ENCODE measurements at regions not wholly inside any gene's neighbourhood (a gene's known extent, or its start where the extent isn't known, plus 50 kb on each side); places are given as distances from the start of the nearest gene placed in this dataset.
A peak's percentile ranks its signal among the peaks of the same experiment; 100 is the strongest.
"Not testable (repeated sequence)": the region's sequence is repeated elsewhere in the genome, so short reads cannot be mapped to it uniquely, and the experiment has no call there.

DNA sequence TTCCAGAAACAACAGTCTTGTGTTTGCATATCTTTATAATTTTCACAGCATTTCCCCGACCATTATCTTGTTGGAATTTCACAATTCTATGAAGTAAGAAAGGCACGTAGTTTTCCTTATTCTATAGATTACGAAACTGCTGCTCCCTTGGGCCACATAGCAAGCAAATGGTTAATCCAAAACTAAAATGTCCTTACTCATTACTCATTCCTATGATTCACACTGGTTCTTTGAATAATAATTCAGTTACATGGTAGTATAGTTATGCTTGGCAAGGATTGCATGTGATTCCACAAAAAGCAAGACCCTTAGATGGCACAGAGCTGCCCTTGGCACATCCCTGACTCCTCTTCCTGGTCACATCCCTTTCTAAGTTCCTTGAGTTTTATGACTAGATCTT lies 51.2 kb downstream of the OR13H1 start:
- DNase-seq (ENCODE audit: low read depth in 4 of 4, low spot score in 3 of 4) = no peak

DNA sequence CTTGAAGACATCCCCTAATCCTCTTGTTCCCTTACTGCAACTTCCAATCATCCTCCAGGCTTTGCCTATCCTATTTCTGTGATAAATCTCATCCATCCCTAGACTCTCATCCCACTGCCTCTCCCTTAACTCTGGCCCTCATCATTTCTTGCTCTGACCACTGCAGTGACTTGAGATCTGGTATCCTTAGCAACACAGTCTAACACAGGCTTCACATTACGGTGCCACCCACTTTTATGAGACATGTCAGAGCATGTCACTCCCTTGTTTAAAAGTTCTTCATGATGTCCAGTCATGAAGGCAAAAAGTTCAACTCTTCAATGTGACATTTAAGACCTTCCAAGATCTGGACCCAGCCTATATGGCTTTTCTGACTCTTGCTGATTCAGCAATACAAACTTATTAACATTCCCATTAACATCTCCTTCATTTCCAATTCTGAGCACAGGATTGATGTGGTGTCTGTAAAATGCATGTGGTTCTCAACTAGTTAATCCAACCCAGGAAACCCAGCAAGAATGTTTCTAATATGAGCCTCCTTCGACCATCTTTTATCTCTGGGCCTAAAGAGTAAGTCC lies 64.0 kb downstream of the OR13H1 start:
- no peak for DNase-seq (ENCODE audit: low read depth in 4 of 4, low spot score in 3 of 4)

DNA sequence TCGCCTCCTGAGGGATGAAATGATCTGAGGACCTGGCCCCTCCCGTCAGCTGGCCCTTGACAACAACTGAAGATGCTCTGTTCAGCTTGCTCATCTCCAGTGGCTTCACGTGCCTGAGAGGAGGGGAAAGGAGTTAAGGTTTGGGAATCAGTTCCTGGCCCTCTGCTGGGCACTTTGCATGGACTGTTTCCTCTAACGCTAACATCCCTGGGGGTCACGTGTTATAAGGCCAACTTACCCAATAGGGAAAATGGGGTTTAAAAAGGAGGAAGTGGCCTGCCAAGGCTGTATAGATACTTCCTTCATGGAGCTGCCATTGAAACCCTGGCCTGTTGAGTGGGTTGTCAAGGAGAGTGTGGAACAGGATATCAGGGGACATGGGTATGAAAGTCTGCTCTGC lies 65.6 kb downstream of the OR13H1 start:
- no peak for DNase-seq (ENCODE audit: low read depth in 4 of 4, low spot score in 3 of 4)

DNA sequence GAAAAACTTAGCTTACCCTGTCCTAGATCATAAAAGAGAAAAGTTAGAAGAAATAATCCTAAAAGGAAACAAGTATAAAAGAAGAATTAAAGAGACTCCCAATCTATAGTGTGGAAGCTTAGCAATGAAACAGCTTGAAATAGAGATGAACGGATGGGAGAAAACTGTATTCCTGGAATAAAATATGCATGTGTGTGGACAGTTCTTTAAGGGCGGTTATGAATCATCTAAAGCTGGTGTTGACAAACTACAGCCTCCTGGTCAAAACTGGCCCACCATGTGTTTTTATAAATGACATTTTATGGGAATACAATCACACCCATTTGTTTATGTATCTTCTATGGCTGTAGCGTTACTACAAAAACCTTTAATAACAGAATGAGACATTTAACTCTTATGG lies 69.4 kb downstream of the OR13H1 start:
- DNase-seq (ENCODE audit: low read depth in 4 of 4, low spot score in 3 of 4) = no peak

DNA sequence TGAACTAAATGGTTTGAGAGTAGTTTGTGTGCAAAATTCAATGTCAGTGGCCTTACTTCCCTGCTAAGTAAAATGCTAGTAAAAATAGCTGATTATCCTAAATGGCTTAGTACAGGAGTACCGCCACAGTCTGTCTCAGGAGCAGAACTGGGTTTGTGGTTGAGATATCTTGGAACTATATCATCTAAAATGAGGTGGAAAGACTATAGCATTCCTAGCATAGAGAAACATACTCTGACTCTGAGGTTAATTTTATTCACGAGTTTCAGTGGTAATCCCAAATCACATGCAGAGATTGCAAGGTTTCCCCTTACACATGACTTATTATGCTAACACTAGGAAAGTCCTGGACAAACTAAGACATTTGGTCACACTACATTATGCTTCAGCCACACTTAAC lies 70.4 kb downstream of the OR13H1 start:
- DNase-seq (ENCODE audit: low read depth in 4 of 4, low spot score in 3 of 4) = no peak

DNA sequence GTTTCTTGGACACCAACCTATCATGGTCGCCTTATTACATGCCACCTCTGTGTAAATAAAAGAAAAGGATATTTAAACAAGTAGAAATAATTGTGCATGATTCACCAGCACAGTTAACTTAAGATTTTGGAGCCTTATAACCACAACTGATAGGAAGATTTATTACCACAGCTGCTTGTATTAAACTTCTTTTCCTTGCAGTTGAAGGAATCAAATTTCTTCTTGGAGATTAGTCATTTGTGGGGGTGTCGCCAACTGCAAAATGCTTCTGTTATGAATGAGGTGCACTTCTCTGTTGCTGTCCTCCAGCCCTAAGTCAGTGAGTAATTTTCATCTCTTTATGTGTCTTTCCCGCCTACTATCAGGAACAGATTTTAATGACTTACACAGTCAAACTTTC lies 73.3 kb downstream of the OR13H1 start:
- DNase-seq (ENCODE audit: low read depth in 4 of 4, low spot score in 3 of 4) = no peak

DNA sequence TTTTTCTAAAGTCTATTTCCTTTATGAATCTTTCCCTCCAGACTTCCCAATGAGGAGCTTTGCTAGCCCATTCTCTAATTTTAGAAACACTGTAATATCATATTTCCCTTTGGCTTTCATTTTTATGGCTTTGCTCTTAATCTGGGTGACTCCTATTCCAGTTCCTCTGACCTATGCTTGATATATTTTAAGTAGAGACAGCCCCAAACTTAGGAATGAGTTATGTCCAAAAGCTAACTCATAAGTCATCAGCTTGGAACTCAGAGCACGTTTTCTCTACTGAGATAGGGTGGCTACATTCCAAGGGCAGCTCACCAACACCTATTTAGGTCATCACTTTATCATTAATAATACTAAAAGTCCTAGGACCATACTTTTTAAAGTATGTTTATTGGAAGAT lies 77.8 kb downstream of the OR13H1 start:
- DNase-seq (ENCODE audit: low read depth in 4 of 4, low spot score in 3 of 4) = no peak

DNA sequence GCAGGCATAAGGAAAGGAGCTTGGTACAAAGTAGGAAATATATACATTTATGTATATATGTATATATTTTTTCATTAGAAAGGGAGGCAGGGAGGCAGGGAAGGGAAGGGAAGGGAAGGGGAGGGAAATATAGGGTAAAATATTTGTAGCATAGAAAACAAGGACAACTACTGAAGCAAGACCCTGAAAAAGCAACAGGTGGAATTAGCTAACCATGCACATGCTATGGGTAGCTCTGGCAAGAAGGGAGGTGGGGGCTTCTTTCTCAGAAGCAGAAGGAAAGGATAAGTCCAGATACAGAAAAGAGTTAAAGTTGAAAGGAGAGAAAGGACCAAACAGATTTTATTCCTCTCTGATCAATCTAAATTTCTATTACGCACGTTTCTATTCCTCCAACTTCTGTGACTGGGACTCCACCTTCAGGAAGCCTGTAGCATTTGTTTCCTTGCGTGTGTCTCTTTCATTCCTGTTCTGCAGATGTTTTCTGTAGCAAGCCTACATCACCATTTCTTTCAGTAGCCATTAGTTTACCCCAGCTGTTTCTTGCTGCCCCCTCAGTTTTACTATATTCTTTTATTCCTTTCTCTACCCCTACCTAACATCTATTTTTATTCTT lies 82.9 kb downstream of the OR13H1 start:
- no peak for DNase-seq (ENCODE audit: low read depth in 4 of 4, low spot score in 3 of 4)

DNA sequence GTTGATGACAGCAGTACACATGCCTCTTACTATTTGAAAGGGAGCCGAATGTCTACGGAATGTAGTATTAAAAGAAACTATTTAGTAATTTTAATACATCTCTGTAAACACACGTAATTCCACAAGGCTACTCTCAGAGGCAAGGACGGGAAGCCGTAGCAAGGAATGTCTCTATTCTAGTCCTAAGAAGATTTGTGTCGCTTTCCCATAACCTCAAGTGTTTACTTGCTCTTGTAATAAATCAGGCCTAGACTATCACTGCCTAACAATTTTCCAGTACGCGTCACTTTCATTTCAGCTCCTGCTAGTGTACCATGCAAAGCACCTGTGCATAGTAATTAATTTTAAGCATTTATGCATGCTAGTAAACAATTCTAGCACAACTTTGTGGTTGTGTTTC lies 86.7 kb downstream of the OR13H1 start:
- no peak for DNase-seq (ENCODE audit: low read depth in 4 of 4, low spot score in 3 of 4)

DNA sequence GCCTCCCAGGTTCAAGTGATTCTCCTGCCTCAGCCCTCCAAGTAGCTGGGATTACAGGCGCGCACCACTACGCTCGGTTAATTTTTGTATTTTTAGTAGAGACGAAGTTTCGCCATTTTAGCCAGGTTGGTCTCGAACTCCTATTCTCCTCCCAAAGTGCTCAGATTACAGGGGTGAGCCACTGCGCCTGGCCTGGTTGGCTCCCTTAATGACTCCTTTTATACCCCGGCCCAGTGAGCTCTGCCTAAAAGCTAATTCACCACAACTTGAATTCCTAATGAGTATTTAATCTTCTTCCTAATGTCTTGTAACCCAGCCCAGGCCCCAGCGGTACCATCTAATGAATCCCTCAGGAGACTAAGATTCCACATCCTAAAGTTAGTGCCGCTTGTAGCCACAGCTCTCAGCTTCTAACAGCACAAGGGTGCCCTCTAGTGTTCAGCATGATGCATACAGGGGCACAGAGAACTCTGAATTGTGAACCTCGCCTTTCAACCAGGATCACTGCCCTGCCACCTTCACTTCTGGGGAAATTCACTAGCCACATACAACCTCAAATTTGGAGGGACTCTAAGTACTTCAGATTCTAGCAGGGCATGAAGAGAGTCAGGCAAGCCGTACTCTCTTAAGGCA lies 89.5 kb downstream of the OR13H1 start:
- DNase-seq (ENCODE audit: low read depth in 4 of 4, low spot score in 3 of 4) = peak in 3 of 4 donors; percentile 16 to 31 (median 27)

DNA sequence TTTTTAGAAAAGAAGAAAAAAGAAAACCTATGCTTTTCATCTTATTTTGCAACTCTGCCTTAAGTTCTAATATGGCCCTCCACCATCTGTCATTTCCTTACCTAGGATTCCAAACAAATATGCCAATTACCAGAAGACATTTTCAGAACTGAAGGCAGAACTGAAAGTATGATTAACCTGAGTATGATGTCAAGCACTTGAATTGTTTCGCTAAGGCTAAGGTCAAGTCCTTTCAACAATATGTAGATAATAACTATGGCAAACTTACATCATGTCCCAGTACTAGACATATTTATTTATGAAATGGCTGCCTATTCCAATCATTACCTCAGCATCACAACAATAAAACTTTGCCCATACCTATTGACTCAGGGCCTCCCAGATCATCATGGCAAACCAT lies 91.0 kb downstream of the OR13H1 start:
- no peak for DNase-seq (ENCODE audit: low read depth in 4 of 4, low spot score in 3 of 4)

DNA sequence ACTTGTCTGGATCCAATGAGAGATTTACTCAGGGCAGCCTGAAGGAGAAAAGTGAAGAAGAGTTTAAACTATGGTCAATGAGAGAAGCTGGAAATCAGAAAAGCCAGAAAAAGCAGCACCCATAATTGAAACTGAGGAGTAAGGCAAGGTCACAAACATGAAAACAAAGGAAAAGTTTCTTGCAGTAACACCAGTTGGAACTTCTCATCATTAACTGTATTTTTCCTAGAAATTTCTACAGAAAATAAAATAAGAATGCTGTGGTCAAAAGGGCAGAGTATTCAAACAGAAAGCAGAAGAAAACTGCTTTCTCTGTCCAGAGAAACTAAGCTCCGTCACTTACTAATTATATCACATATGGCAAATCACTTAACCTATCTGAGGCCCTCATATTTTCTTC lies 102.2 kb downstream of the OR13H1 start:
- DNase-seq (ENCODE audit: low read depth in 4 of 4, low spot score in 3 of 4) = peak in 3 of 4 donors; percentile 20 to 30 (median 23)

DNA sequence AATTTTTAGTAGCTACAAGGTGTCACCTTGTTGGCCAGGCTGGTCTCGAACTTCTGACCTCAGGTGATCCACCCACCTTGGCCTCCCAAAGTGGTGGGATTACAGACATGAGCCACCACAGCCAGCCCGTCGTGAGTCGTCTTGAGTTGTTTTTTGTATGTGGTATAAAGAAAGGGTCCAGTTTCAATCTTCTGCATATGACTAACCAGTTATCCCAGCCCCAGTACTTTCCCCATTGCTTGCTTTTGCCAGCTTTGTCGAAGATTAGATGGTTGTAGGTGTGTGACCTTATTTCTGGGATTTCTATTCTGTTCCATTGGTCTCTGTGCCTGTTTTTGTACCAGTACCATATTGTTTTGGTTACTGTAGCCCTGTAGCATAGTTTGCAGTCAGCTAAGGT lies 105.9 kb downstream of the OR13H1 start:
- DNase-seq (ENCODE audit: low read depth in 4 of 4, low spot score in 3 of 4) = no peak

DNA sequence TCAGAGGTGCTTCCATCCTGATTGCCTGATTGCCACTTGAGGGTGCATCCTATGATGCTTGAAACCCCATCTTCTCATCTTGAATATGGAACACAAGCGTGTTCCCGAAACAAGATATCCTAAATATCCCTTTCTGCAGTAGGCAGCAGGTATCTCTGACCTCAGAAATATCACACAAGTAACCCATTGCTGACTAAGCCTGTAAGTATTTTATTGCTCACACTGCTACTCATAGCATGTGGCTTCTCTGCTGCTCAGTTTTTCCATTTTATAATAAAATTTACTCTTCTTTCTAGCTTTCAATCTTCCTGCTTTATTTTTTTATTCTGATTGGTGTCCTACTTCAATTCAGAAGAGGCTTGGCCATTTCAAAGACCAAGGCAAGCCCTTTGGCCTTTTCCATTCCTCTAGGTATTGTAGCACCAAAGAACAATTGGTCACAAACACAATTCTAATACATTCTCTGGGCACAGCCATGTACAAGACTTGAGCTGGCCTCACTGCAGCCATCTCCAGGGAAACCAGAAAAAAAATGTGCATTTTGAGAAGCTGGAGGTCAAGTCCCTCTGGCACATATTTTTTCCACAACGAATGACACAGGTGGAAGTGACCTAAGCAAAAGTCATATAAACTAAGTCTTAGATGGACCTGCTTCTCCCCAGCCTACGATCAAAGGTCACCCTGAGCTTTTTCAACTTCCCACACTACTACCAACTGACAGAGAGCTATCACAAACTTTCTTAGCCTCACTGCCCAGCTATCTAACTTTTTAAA lies 107.0 kb downstream of the OR13H1 start:
- no peak for DNase-seq (ENCODE audit: low read depth in 4 of 4, low spot score in 3 of 4)

DNA sequence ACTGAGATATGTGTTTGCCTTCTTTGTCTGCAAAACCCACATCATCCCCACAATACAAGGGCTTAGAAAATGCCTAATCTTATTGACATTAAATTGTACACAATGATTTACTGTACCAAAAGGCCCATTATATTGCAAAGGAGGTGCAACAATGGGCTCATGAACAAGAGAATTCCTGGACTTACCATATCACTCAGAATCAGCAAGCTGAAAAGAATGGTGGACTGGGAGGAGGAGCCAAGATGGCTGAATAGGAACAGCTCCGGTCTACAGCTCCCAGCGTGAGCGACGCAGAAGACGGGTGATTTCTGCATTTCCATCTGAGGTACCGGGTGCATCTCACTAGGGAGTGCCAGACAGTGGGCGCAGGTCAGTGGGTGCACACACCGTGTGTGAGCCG lies 119.9 kb downstream of the OR13H1 start:
- not testable (repeated sequence) for DNase-seq (ENCODE audit: low read depth in 4 of 4, low spot score in 3 of 4)

DNA sequence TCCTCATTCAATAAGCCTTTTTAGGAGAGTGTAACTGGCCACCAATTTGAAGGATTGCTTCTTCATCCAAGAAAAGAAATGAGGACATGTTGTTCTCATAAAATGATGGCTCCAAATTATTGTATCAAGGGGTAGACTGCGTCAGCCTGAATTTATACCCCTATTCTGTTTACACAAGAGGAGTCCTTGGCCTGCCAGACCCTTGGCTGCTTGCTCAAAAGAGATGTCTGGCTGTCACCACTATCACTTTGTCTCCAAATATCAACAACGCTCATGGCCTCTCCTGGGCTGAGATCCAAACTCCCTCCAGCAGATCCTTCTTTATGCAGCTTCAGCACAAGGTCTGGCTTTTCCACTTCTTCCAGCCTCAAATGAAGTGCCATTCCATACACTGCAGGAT lies 127.9 kb downstream of the OR13H1 start:
- peak in 1 of 4 donors; percentile 7 for DNase-seq (ENCODE audit: low read depth in 4 of 4, low spot score in 3 of 4)

DNA sequence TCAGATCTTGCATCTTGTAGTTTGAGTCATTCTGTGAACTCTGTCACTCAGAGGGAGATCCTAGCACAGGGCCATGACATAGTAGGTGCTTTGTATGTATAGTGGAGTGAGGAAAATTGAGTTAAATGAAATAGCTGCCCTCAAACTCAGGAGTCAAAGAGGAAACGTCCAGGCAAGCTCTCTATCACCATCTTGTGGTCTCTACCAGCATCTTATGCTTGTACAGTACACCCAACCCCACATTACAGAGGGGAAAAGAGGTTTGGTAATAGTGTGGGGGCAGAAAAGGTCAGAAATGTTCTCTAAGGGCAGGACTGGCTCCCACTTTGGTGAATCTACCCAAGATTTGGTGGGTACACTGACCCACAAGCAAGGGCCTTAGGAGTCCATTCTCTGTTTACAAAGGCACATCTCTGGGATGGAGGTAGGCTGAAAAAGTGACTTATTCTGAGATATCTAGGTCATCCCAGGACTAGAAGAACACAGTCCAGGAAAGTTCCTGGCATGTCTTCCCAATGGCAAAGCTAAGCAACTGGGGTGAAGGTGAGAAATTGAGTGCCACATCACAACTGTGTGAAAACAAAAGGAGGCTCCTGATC lies 131.8 kb downstream of the OR13H1 start:
- DNase-seq (ENCODE audit: low read depth in 4 of 4, low spot score in 3 of 4) = no peak

DNA sequence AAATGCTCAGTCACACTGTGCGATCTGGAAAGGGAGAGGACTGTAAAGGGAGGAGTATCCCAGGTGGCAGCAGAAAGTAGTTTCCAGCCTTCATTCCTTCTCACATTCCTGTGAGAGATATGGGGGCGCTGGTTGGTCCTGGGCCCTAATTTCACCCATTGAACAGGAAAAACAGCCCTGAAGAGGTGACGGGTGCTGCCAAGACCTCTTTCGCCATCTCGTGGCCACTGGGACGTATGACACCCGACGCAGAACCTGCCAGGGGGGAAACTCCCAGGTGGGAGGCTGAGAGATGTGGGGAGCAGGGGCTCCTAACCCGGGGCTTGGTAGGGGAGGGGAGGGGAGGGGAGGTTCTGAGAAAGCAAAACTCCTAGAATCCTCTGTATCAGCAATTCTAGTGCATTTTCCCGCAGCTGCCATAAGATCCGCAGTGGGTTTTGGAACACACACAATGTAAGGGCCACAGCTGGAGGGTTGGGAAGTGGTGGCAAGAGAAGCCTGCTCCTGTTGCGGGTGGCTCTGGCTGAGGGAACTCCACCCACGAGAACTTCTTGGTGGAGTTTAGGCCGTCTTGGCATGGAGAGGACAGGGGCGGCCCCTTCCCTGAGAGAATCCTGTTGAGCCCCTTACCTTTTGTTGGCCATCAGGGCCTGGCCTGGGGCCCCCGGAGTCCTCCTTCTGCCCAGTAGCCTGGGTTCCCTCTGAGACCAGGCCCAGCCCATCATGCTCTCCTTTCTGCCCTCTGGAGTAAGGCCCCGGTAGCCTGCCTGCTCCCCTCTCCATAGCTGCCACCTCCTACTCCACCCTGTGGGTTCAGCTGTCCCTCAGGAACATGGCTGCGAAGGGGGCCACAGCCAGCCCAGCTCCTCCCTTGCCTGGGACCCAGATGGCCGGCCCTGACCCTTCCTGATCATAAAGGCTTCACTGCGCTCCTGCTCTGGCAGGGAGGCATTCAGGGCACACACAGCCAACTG lies 134.1 kb downstream of the OR13H1 start:
- no peak for DNase-seq (ENCODE audit: low read depth in 4 of 4, low spot score in 3 of 4)

DNA sequence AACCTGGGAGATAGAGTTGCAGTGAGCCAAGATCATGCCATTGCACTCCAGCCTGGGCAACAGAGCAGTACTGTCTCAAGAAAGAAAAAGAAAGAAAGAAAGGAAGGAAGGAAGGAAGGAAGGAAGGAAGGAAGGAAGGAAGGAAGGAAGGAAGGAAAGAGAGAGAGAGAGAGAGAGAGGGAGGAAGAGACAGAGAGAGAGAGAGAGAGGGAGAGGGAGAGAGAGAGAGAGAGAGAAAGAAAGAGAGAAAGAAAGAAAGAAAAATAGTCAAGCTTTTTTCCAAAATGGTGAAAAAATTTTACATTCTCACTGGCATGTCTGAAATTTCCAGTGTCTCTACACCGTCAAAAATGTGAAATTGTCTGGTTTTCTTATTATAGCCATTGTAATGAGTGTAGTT lies 138.9 kb downstream of the OR13H1 start:
- not testable (repeated sequence) for DNase-seq (ENCODE audit: low read depth in 4 of 4, low spot score in 3 of 4)

DNA sequence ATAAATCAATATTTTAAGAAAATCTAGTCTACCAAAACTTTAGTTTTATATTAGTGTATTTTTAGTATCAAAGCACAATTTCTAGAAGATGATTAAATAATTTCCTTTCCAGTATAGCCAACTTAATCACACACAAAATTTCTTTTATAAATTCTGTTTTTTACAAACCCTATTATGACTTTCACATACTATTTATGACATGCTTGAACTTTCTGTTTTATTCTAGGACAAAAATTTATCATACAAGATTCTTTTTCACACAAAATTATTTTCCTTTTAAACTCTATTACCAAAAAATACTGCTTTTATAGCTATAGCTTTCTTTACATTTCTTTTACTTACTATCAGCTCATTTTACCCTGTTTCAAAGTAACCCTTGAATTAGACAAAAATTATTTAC lies 149.5 kb downstream of the OR13H1 start:
- no peak for DNase-seq (ENCODE audit: low read depth in 4 of 4, low spot score in 3 of 4)

All from right renal pelvis (tissue), 4 donors.